A549 (cell line): ENCODE measurements at regions not wholly inside any gene's neighbourhood (a gene's known extent, or its start where the extent isn't known, plus 50 kb on each side); places are given as distances from the start of the nearest gene placed in this dataset.

Experiments used
- ATAC-seq, 2 experiments: fragments of 200-7000 bp in 1 of 2; fragments of >200 bp in 1 of 2; cut with Nextera tagmentation in 1 of 2; cut with Tn5 transposase in 1 of 2; 3 replicates each; pipeline versions ENCODE4 v1.8.0 to v1.9.1; 2018 to 2020; ENCODE audit warnings: mild to moderate bottlenecking in 1 of 2, moderate library complexity in 1 of 2
- CTCF ChIA-PET: fragments of 300-600 bp; sonication (Branson Sonifier 250); formaldehyde crosslinking; extraction: SDS; loops from one replicate; lab custom pipeline; 2021; ENCODE audit warnings: antibody characterized with exemption, inconsistent platforms; lab: Yijun Ruan, JAX
- POLR2A ChIA-PET: fragments of 350-600 bp; formaldehyde crosslinking; extraction: SDS; loops from one replicate; lab custom pipeline; 2021; ENCODE audit warnings: antibody characterized with exemption, inconsistent platforms; lab: Yijun Ruan, JAX
- DNase-seq, 2 experiments: peaks; one replicate each; pipeline versions ENCODE4 v3.0.0 to v3.0.0-alpha.2; 2011 to 2016; ENCODE audit warnings: low read depth in 1 of 2, low spot score in 1 of 2
- FAIRE-seq: peaks from 2 replicates; lab custom pipeline; 2011; peaks lifted over from hg19 to GRCh38; lab: Jason Lieb, UNC
- H3K27ac ChIP-seq, 2 experiments: fragments of >200 bp; sonication (Bioruptor Twin); formaldehyde crosslinking; 3 replicates each; pipeline ENCODE4 v1.5.1; 2016 to 2017
- H3K4me1 ChIP-seq: fragments of >200 bp; sonication (Bioruptor Twin); formaldehyde crosslinking; 3 replicates; pipeline ENCODE4 v1.6.1; 2016
- H3K4me2 ChIP-seq: fragments of >200 bp; sonication (Bioruptor Twin); formaldehyde crosslinking; 3 replicates; pipeline ENCODE4 v1.6.1; 2016
- H3K4me3 ChIP-seq: fragments of >200 bp; sonication (Bioruptor Twin); formaldehyde crosslinking; 3 replicates; pipeline ENCODE4 v1.5.1; 2016
- H3K9me3 ChIP-seq: fragments of >200 bp; sonication (Bioruptor Twin); formaldehyde crosslinking; 3 replicates; pipeline ENCODE4 v1.6.1; 2016
- BHLHE40 ChIP-seq: IDR thresholded peaks from 2 replicates; pipeline ENCODE4 v1.6.1; 2012; ENCODE audit warnings: low read depth, low read length, inconsistent platforms
- CBX8 ChIP-seq: fragments of 200-600 bp; sonication (generic); IDR thresholded peaks from 2 replicates; pipeline ENCODE4 v1.6.1; 2016
- CEBPB ChIP-seq, 2 experiments: fragments of >200 bp in 1 of 2; sonication (Bioruptor Twin) in 1 of 2; formaldehyde crosslinking in 1 of 2; IDR thresholded peaks; 2 replicates each; pipeline ENCODE4 v1.6.1; 2012 to 2016
- CHD2 ChIP-seq: fragments of 150-350 bp; IDR thresholded peaks from 2 replicates; pipeline ENCODE4 v1.6.1; 2014; ENCODE audit warnings: low read length; ENCODE audit not compliant: partially characterized antibody
- EHF ChIP-seq: fragments of 250-450 bp; sonication (Bioruptor Pico); IDR thresholded peaks from 2 replicates; pipeline ENCODE4 v1.5.0; 2020; ENCODE audit warnings: mild to moderate bottlenecking
- EHMT2 ChIP-seq: fragments of 200-600 bp; sonication (generic); IDR thresholded peaks from 2 replicates; pipeline ENCODE4 v1.6.1; 2016; ENCODE audit warnings: antibody characterized with exemption, low read depth, mild to moderate bottlenecking, moderate library complexity
- EP300 ChIP-seq, 2 experiments: fragments of >200 bp; sonication (Bioruptor Twin); formaldehyde crosslinking; IDR thresholded peaks; 2 replicates in 1 of 2; 3 replicates in 1 of 2; pipeline ENCODE4 v1.6.1; 2016 to 2017
- ESRRA ChIP-seq: fragments of 150-350 bp; IDR thresholded peaks from 2 replicates; pipeline ENCODE4 v1.6.1; 2014; ENCODE audit warnings: mild to moderate bottlenecking, low read length, borderline replicate concordance
- FOSL2 ChIP-seq, 2 experiments: fragments of 450-650 bp in 1 of 2; fragments of >200 bp in 1 of 2; sonication (Bioruptor Twin) in 1 of 2; formaldehyde crosslinking; IDR thresholded peaks; 2 replicates each; pipeline versions ENCODE4 v1.5.0 to v1.6.1; 2016 to 2020; ENCODE audit warnings: mild to moderate bottlenecking in 1 of 2, moderate library complexity in 1 of 2
- FOXS1 ChIP-seq: fragments of 250-450 bp; sonication (Bioruptor Pico); IDR thresholded peaks from 2 replicates; pipeline ENCODE4 v1.5.0; 2020; ENCODE audit warnings: mild to moderate bottlenecking, moderate library complexity
- GATA3 ChIP-seq: IDR thresholded peaks from 2 replicates; pipeline ENCODE4 v1.6.1; 2012; ENCODE audit warnings: borderline replicate concordance
- HDAC2 ChIP-seq: fragments of 200-600 bp; sonication (generic); IDR thresholded peaks from 2 replicates; pipeline ENCODE4 v1.6.1; 2016
- HOXA7 ChIP-seq: fragments of 250-450 bp; sonication (Bioruptor Pico); IDR thresholded peaks from 2 replicates; pipeline ENCODE4 v1.5.0; 2020; ENCODE audit warnings: mild to moderate bottlenecking, moderate library complexity
- JUN ChIP-seq, 2 experiments: fragments of >200 bp; sonication (Bioruptor Twin); formaldehyde crosslinking; IDR thresholded peaks; 2 replicates in 1 of 2; 3 replicates in 1 of 2; pipeline ENCODE4 v1.6.1; 2016 to 2017
- KDM5A ChIP-seq: fragments of 200-600 bp; sonication (generic); IDR thresholded peaks from 2 replicates; pipeline ENCODE4 v1.6.1; 2016; ENCODE audit warnings: antibody characterized with exemption, mild to moderate bottlenecking
- MAFK ChIP-seq: fragments of 450-650 bp; IDR thresholded peaks from 2 replicates; pipeline ENCODE4 v1.6.1; 2014; ENCODE audit not compliant: partially characterized antibody
- MAZ ChIP-seq: fragments of 150-350 bp; IDR thresholded peaks from 2 replicates; pipeline ENCODE4 v1.6.1; 2014; ENCODE audit warnings: antibody characterized with exemption, low read depth, low read length, borderline replicate concordance
- NPAS2 ChIP-seq: fragments of 250-450 bp; sonication (Bioruptor Pico); IDR thresholded peaks from 2 replicates; pipeline ENCODE4 v1.8.0; 2022; ENCODE audit warnings: mild to moderate bottlenecking, moderate library complexity, borderline replicate concordance
- NR3C1 ChIP-seq: fragments of >200 bp; sonication (Bioruptor Twin); formaldehyde crosslinking; IDR thresholded peaks from 3 replicates; pipeline ENCODE4 v1.6.1; 2017
- PHF8 ChIP-seq: fragments of 200-600 bp; sonication (generic); IDR thresholded peaks from 2 replicates; pipeline ENCODE4 v1.6.1; 2016; ENCODE audit warnings: low read depth, mild to moderate bottlenecking, antibody characterized with exemption, moderate library complexity, borderline replicate concordance
- RNF2 ChIP-seq: fragments of 200-600 bp; sonication (generic); IDR thresholded peaks from 2 replicates; pipeline ENCODE4 v1.6.1; 2016; ENCODE audit warnings: low read depth, mild to moderate bottlenecking, antibody characterized with exemption, moderate library complexity, borderline replicate concordance
- ZC3H11A ChIP-seq: fragments of 450-650 bp; IDR thresholded peaks from 2 replicates; pipeline ENCODE4 v1.6.1; 2014; ENCODE audit warnings: antibody characterized with exemption, mild to moderate bottlenecking
- ZFP36 ChIP-seq: fragments of 450-650 bp; IDR thresholded peaks from 2 replicates; pipeline ENCODE4 v1.6.1; 2014; ENCODE audit warnings: borderline replicate concordance; ENCODE audit not compliant: partially characterized antibody
- ZNF302 ChIP-seq: fragments of 250-450 bp; sonication (Bioruptor Pico); IDR thresholded peaks from 2 replicates; pipeline ENCODE4 v1.9.0; 2021; ENCODE audit warnings: inconsistent platforms, mild to moderate bottlenecking, moderate library complexity
- WGBS: methylation state at CpG from one replicate; pipeline ENCODE4 v1.1.6; 2017; ENCODE audit errors: missing lambda C conversion rate; 5-methylcytosine and 5-hydroxymethylcytosine counted together
- TF ChIP-seq, protein P1 (sequence below): fragments of 450-650 bp; IDR thresholded peaks from 2 replicates; pipeline ENCODE4 v1.6.1; 2014; ENCODE audit warnings: antibody characterized with exemption
- TF ChIP-seq, protein P2 (sequence below): fragments of >200 bp; sonication (Bioruptor Twin); formaldehyde crosslinking; IDR thresholded peaks from 3 replicates; pipeline ENCODE4 v1.5.1; 2016
- TF ChIP-seq, protein P3 (sequence below): IDR thresholded peaks from 2 replicates; pipeline ENCODE4 v1.6.1; 2012
- TF ChIP-seq, protein P4 (sequence below): fragments of >200 bp; sonication (Bioruptor Twin); formaldehyde crosslinking; IDR thresholded peaks from 2 replicates; pipeline ENCODE4 v1.6.1; 2016
- TF ChIP-seq, protein P5 (sequence below): IDR thresholded peaks from 2 replicates; pipeline ENCODE4 v1.6.1; 2012
- TF ChIP-seq, protein P6 (sequence below): fragments of 250-450 bp; sonication (Bioruptor Pico); IDR thresholded peaks from 2 replicates; pipeline ENCODE4 v1.5.0; 2020; ENCODE audit warnings: low read depth, mild to moderate bottlenecking, moderate library complexity

DNA sequence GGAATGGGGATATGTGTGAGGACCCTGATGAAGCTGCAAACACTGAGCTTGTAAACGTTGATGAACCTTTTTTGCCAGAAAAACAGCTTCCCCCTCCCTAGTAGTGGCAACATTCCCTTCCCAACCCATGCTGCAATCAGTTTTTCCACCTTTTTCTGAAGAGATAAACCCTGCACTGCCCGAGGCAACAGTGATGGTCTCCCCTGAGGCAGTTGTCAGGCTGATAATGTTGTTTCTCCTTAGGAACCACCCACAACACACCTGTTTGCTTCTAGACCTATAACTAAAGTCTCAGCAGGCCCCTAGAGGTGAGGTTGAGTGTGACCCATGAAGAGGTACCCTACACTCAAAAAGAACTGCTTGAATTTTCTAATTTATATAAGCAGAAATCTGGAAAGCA lies 922.4 kb upstream of the ADGRL4 start:
- Histone ChIP-seq H3K4me3 (no peak overlapping the region), H3K4me1 (no peaks in the 10 kb centered on the region)
- CTCF ChIA-PET, result no interaction called here
- FAIRE-seq (no peak), DNase-seq (no peak), ATAC-seq (no peak)
- WGBS, result 0% methylated on average over 2 of the region's 2 CpGs
- POLR2A ChIA-PET, result no interaction called here
- TF ChIP-seq KDM5A (no peak), ESRRA (no peak), PHF8 (no peak), NR3C1 (no peak), RNF2 (no peak), BHLHE40 (no peak), FOSL2 (IDR thresholded peaks at IDR 0.05) (no peak), FOSL2 (CRISPR knock-in tag; IDR thresholded peaks at IDR 0.05) (no peak), HOXA7 (no peak), JUN (IDR thresholded peaks at IDR 0.05) (no peak), CBX8 (no peak), CHD2 (no peak), FOXS1 (CRISPR knock-in tag) (no peak), HDAC2 (no peak), MAFK (no peak), NPAS2 (CRISPR knock-in tag) (no peak)
- TF ChIP-seq, protein P1, sequence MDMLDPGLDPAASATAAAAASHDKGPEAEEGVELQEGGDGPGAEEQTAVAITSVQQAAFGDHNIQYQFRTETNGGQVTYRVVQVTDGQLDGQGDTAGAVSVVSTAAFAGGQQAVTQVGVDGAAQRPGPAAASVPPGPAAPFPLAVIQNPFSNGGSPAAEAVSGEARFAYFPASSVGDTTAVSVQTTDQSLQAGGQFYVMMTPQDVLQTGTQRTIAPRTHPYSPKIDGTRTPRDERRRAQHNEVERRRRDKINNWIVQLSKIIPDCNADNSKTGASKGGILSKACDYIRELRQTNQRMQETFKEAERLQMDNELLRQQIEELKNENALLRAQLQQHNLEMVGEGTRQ, result no peak
- TF ChIP-seq, protein P2, sequence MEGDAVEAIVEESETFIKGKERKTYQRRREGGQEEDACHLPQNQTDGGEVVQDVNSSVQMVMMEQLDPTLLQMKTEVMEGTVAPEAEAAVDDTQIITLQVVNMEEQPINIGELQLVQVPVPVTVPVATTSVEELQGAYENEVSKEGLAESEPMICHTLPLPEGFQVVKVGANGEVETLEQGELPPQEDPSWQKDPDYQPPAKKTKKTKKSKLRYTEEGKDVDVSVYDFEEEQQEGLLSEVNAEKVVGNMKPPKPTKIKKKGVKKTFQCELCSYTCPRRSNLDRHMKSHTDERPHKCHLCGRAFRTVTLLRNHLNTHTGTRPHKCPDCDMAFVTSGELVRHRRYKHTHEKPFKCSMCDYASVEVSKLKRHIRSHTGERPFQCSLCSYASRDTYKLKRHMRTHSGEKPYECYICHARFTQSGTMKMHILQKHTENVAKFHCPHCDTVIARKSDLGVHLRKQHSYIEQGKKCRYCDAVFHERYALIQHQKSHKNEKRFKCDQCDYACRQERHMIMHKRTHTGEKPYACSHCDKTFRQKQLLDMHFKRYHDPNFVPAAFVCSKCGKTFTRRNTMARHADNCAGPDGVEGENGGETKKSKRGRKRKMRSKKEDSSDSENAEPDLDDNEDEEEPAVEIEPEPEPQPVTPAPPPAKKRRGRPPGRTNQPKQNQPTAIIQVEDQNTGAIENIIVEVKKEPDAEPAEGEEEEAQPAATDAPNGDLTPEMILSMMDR, result no peak
- TF ChIP-seq, protein P3, sequence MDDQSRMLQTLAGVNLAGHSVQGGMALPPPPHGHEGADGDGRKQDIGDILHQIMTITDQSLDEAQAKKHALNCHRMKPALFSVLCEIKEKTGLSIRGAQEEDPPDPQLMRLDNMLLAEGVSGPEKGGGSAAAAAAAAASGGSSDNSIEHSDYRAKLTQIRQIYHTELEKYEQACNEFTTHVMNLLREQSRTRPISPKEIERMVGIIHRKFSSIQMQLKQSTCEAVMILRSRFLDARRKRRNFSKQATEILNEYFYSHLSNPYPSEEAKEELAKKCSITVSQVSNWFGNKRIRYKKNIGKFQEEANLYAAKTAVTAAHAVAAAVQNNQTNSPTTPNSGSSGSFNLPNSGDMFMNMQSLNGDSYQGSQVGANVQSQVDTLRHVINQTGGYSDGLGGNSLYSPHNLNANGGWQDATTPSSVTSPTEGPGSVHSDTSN, result no peak
- TF ChIP-seq, protein P4, sequence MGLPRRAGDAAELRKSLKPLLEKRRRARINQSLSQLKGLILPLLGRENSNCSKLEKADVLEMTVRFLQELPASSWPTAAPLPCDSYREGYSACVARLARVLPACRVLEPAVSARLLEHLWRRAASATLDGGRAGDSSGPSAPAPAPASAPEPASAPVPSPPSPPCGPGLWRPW, result no peak
- TF ChIP-seq, all 56 proteins: peak for 0
- Histone ChIP-seq H3K9me3 (no peaks in the 10 kb centered on the region), H3K27ac (no peak overlapping the region), H3K4me2 (no peak overlapping the region)

DNA sequence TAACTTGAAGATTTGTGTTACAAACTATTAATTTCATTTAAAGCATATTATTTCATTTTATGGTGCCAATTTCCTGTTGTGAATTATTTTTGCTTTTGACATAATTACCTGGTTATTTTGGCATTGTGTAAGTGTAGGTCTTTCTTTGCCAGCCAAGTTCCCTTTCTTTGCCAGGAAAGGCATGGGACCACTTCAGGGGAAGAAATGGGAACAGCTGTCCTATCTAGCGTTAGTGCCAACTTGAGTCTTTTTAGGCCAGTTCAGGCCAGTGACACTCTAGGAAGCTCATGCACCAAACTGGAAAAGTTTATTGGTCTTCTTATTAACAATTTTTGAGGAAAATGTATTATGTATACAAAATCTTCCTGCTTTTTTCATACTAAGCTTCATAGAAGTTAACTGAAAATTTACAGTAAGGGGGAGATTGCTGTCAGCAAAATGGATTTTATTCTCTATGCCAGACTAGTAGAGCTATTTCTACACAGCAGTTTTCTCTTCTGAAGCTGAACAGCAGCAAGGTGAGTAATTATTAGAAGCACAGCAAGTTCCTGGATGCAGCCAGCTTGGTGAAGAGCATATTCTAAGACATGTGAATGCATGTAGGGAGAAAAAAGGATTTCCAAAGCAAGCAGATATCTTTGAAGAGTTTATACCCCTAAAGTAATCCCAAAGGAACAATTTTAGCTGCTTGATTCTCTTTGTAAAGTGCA lies 914.6 kb upstream of the ADGRL4 start:
- ATAC-seq (no peak), FAIRE-seq (no peak)
- TF ChIP-seq CHD2, result no peak
- TF ChIP-seq CEBPB (IDR thresholded peaks at IDR 0.05), result no peak
- no peak for TF ChIP-seq EP300 (IDR thresholded peaks at IDR 0.05)
- TF ChIP-seq, protein P5, sequence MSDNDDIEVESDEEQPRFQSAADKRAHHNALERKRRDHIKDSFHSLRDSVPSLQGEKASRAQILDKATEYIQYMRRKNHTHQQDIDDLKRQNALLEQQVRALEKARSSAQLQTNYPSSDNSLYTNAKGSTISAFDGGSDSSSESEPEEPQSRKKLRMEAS, result no peak
- TF ChIP-seq, protein P2, result no peak
- no peak for TF ChIP-seq MAZ
- no peak for TF ChIP-seq FOSL2 (IDR thresholded peaks at IDR 0.05)
- no peak for TF ChIP-seq FOSL2 (CRISPR knock-in tag; IDR thresholded peaks at IDR 0.05)
- no peak for TF ChIP-seq EHMT2
- TF ChIP-seq, protein P6, sequence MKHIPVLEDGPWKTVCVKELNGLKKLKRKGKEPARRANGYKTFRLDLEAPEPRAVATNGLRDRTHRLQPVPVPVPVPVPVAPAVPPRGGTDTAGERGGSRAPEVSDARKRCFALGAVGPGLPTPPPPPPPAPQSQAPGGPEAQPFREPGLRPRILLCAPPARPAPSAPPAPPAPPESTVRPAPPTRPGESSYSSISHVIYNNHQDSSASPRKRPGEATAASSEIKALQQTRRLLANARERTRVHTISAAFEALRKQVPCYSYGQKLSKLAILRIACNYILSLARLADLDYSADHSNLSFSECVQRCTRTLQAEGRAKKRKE, result no peak
- TF ChIP-seq MAFK, result no peak
- TF ChIP-seq EHF, result no peak
- no peak for TF ChIP-seq ZNF302 (CRISPR knock-in tag)
- TF ChIP-seq HOXA7, result no peak
- no peak for TF ChIP-seq ZC3H11A
- TF ChIP-seq GATA3, result no peak
- no peak for TF ChIP-seq FOXS1 (CRISPR knock-in tag)
- no peak for TF ChIP-seq ZFP36
- TF ChIP-seq, all 56 proteins: peak for 0
- CTCF ChIA-PET, result no interaction called here
- Histone ChIP-seq H3K27ac (no peak overlapping the region), H3K4me1 (no peaks in the 10 kb centered on the region), H3K4me3 (no peak overlapping the region), H3K4me2 (no peak overlapping the region), H3K9me3 (no peaks in the 10 kb centered on the region)
- POLR2A ChIA-PET, result no interaction called here
- WGBS, result 47% methylated on average over 1 of the region's 1 CpG
- DNase-seq, result no peak
